Naive thymus-derived CD4-positive, alpha-beta T cell (primary cell): ENCODE measurements at regions not wholly inside any gene's neighbourhood (a gene's known extent, or its start where the extent isn't known, plus 50 kb on each side); places are given as distances from the start of the nearest gene placed in this dataset.

Source experiments
- ATAC-seq: fragments of 150-1000 bp; cut with Tn5 transposase; 2 replicates; pipeline ENCODE4 v1.10.0; 2021; ENCODE audit warnings: mild to moderate bottlenecking, moderate library complexity
- CTCF ChIA-PET: fragments of 350-600 bp; sonication (Branson Sonifier 250); formaldehyde crosslinking; loops from one replicate; lab custom pipeline; 2021; ENCODE audit warnings: antibody characterized with exemption; lab: Charles Lee
- POLR2A ChIA-PET: fragments of 350-600 bp; sonication (Branson Sonifier 250); formaldehyde crosslinking; loops from one replicate; lab custom pipeline; 2021; ENCODE audit warnings: antibody characterized with exemption, inconsistent platforms; lab: Charles Lee
- DNase-seq, 9 donors: peaks; one replicate each; pipeline versions ENCODE4 v3.0.0 to v3.0.0-alpha.2; 2020 to 2022; ENCODE audit warnings: mixed read lengths in 1 of 9
- H3K27ac ChIP-seq: one replicate; pipeline ENCODE4 v1.7.0; 2013; ENCODE audit warnings: mild to moderate bottlenecking, low read depth, low read length, moderate library complexity
- H3K27me3 ChIP-seq, 2 donors: one replicate each; pipeline ENCODE4 v1.7.0; 2013; ENCODE audit warnings: low read length in 2 of 2, mild to moderate bottlenecking in 2 of 2, moderate library complexity in 2 of 2; ENCODE audit not compliant: control insufficient read depth in 2 of 2, insufficient read depth in 2 of 2
- H3K36me3 ChIP-seq, 3 experiments: 1 replicate in 2 of 3; 2 replicates in 1 of 3; pipeline ENCODE4 v1.7.0; 2013; ENCODE audit warnings: low read length in 3 of 3, mild to moderate bottlenecking in 3 of 3, moderate library complexity in 1 of 3; ENCODE audit not compliant: insufficient read depth in 3 of 3, control insufficient read depth in 2 of 3
- H3K4me1 ChIP-seq, 2 donors: one replicate each; pipeline ENCODE4 v1.7.0; 2013; ENCODE audit warnings: low read length in 2 of 2, mild to moderate bottlenecking in 2 of 2, moderate library complexity in 1 of 2; ENCODE audit not compliant: control insufficient read depth in 2 of 2, insufficient read depth in 2 of 2
- H3K4me3 ChIP-seq: 2 replicates; pipeline ENCODE4 v1.7.0; 2013; ENCODE audit warnings: mild to moderate bottlenecking, low read length
- H3K9me3 ChIP-seq, 3 experiments: 1 replicate in 2 of 3; 2 replicates in 1 of 3; pipeline ENCODE4 v1.7.0; 2013; ENCODE audit warnings: low read length in 3 of 3; ENCODE audit not compliant: control insufficient read depth in 2 of 3
- H3K27ac Mint-ChIP-seq, 9 donors: one replicate each; pipeline ENCODE4 v1.8.0; 2020 to 2022; ENCODE audit warnings: mixed read lengths in 9 of 9, mild to moderate bottlenecking in 8 of 9, moderate library complexity in 5 of 9, inconsistent platforms in 2 of 9
- H3K27me3 Mint-ChIP-seq, 5 donors: one replicate each; pipeline ENCODE4 v1.8.0; 2021 to 2022; ENCODE audit warnings: mixed read lengths in 5 of 5, mild to moderate bottlenecking in 1 of 5
- H3K36me3 Mint-ChIP-seq, 5 donors: one replicate each; pipeline ENCODE4 v1.8.0; 2020 to 2022; ENCODE audit warnings: mixed read lengths in 5 of 5, mild to moderate bottlenecking in 3 of 5, inconsistent platforms in 1 of 5
- H3K4me1 Mint-ChIP-seq, 7 donors: one replicate each; pipeline ENCODE4 v1.8.0; 2020 to 2022; ENCODE audit warnings: mixed read lengths in 7 of 7, mild to moderate bottlenecking in 3 of 7, inconsistent platforms in 1 of 7
- H3K4me3 Mint-ChIP-seq, 10 donors: one replicate each; pipeline ENCODE4 v1.8.0; 2020 to 2022; ENCODE audit warnings: mild to moderate bottlenecking in 10 of 10, mixed read lengths in 10 of 10, moderate library complexity in 6 of 10, inconsistent platforms in 2 of 10
- H3K9me3 Mint-ChIP-seq, 11 donors: one replicate each; pipeline ENCODE4 v1.8.0; 2020 to 2022; ENCODE audit warnings: mixed read lengths in 11 of 11, mild to moderate bottlenecking in 4 of 11, inconsistent platforms in 1 of 11, moderate library complexity in 1 of 11
- intact Hi-C, 2 donors: fragments of 100-400 bp; cut with micrococcal nuclease; formaldehyde crosslinking; loops; one replicate each; pipeline ENCODE4 v1.15.1; 2023

DNA sequence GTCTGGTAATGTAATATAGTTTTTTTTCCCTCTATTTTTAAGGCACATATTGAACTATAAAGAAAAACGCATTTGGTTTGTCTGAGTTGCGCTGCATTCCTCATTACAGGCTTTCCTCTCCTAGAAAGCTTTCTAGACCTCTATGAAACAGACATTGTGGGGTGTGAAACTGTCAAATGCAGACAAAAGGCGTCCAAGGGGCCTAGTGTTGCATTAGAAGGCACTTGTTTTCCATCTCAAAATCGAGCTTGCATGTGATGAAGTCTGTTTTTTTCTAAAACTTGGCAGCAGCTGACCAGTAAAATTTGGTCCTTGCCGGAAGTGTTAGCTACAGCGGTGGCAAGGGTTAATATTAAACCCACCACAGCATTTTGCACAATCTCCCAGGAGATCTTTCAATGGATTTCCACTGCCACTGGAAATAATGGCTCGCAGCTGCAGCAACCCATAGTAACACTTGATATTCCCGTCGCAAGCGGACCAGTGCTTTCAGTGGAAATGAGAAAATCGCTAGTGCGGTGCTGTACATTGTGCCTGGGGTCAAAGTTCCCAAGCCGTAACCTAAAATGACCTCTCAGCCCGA, 602.6 kb downstream of the KCNJ2 start:
- Histone ChIP-seq H3K4me1 (no peaks in the 10 kb centered on the region), H3K4me3 (no peak overlapping the region), H3K9me3 (no peaks in the 10 kb centered on the region), H3K27ac (no peak overlapping the region), H3K27me3 (no peaks in the 10 kb centered on the region), H3K36me3 (no peaks in the 10 kb centered on the region)
- ChIA-PET POLR2A (no interaction called here), CTCF (no interaction called here)
- DNase-seq (no peak), ATAC-seq (no peak)
- Mint-ChIP-seq H3K4me3 (no peak overlapping the region), H3K27ac (no peak overlapping the region), H3K36me3 (no peaks in the 10 kb centered on the region), H3K27me3 (peaks cover 0 to 6% (median 0%) of the 10 kb centered on the region in 5 donors), H3K4me1 (no peaks in the 10 kb centered on the region), H3K9me3 (peaks cover 0 to 3% (median 0%) of the 10 kb centered on the region in 11 donors)
- intact Hi-C loops, result no loop called here

DNA sequence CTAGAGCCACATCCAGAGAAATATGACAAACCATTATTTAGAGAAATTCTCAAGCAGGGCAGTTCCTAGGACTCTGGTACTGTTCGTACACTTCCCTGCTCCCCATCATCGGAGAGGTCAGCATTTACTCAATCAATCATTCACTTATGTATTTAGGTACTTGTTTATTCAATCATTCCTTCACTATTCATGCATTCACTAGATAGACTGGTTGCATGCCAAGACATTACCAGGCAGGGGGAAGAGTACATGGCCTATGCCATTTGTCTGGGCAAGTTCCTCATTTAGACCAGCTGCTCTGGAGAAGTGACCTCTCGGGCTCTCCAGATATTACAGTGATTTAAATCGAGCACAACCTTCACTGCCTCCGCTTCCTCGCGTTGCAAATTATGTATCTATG, 603.4 kb downstream of the KCNJ2 start:
- Mint-ChIP-seq H3K27ac (no peak overlapping the region), H3K4me3 (no peak overlapping the region), H3K36me3 (no peaks in the 10 kb centered on the region), H3K27me3 (peaks cover 0 to 6% (median 0%) of the 10 kb centered on the region in 5 donors), H3K4me1 (no peaks in the 10 kb centered on the region), H3K9me3 (peaks cover 0 to 3% (median 0%) of the 10 kb centered on the region in 11 donors)
- DNase-seq, result no peak
- Histone ChIP-seq H3K4me1 (no peaks in the 10 kb centered on the region), H3K36me3 (no peaks in the 10 kb centered on the region), H3K9me3 (no peaks in the 10 kb centered on the region), H3K27me3 (no peaks in the 10 kb centered on the region), H3K27ac (no peak overlapping the region), H3K4me3 (no peak overlapping the region)
- ATAC-seq, result no peak
- CTCF ChIA-PET, result no interaction called here
- intact Hi-C loops, result no loop called here
- POLR2A ChIA-PET, result no interaction called here

DNA sequence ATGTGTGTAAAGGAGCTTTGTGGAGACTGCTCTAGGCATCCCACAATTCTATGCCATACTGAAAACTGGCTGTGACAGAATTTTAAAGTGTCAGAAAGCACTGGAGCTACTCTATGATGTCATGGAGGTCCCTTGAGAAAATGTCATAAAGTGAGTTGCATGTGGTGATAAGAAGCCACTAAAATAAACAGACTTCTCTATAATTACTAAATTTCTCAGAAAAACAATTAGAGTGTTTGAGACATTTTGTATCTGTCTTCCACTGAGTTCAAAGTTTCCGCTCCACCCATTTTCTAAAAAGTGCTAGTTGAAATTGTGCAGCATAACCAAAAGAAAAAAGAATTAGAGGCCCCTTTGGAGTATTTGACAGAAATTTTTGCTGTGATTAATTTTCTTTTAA, 603.9 kb downstream of the KCNJ2 start:
- H3K4me1 ChIP-seq, result no peaks in the 10 kb centered on the region
- no peaks in the 10 kb centered on the region for H3K9me3 ChIP-seq
- Mint-ChIP-seq H3K4me3 (no peak overlapping the region), H3K36me3 (no peaks in the 10 kb centered on the region), H3K9me3 (peaks cover 0 to 3% (median 0%) of the 10 kb centered on the region in 11 donors), H3K4me1 (no peaks in the 10 kb centered on the region), H3K27me3 (peaks cover 0 to 6% (median 0%) of the 10 kb centered on the region in 5 donors), H3K27ac (no peak overlapping the region)
- no peak overlapping the region for H3K27ac ChIP-seq
- no peaks in the 10 kb centered on the region for H3K27me3 ChIP-seq
- ATAC-seq (no peak), DNase-seq (no peak)
- ChIA-PET POLR2A (no interaction called here), CTCF (no interaction called here)
- no peak overlapping the region for H3K4me3 ChIP-seq
- intact Hi-C loops, result no loop called here
- no peaks in the 10 kb centered on the region for H3K36me3 ChIP-seq

DNA sequence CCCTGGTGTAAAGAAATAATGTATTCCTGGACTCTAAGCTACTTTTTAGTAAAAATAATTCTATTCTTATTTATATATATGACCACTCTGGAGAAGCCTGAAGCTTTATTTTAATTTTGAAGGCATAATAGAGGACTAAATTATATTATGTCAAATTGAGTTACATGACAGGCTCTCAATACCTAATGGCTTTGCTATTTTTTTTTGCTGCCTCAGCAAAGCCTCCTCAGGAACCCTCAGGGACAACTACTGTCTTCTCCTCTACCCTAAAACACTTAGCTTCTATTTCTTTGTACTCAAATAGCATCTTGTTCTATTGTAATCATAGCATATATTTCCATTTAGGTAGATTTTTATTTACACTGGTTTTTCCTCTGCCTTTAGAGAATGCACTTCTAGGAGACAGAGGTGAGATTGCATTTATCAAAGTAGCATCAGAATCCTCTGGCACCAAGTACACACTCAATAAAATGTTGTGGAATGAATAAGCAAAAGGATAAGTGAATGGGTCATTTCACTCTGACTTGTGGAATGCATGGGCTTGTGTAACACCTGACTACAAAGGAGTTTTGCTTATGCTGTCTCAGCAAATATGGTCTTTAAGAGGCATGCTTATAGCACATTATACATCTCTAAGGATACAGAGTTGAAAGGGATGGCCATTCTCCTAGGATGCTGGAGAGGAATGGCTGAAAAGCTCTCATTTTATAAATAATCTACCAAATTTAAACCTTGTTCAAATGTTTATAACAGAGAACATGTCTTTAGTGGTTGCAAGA, 605.2 kb downstream of the KCNJ2 start:
- intact Hi-C loops, result no loop called here
- Histone ChIP-seq H3K9me3 (no peaks in the 10 kb centered on the region), H3K27ac (no peak overlapping the region), H3K4me3 (no peak overlapping the region), H3K4me1 (no peaks in the 10 kb centered on the region), H3K27me3 (no peaks in the 10 kb centered on the region), H3K36me3 (no peaks in the 10 kb centered on the region)
- Mint-ChIP-seq H3K27ac (no peak overlapping the region), H3K4me3 (no peak overlapping the region), H3K27me3 (peaks cover 0 to 6% (median 0%) of the 10 kb centered on the region in 5 donors), H3K9me3 (peaks cover 0 to 3% (median 0%) of the 10 kb centered on the region in 11 donors), H3K4me1 (no peaks in the 10 kb centered on the region), H3K36me3 (no peaks in the 10 kb centered on the region)
- no peak for DNase-seq
- ChIA-PET CTCF (no interaction called here), POLR2A (no interaction called here)
- ATAC-seq, result no peak

DNA sequence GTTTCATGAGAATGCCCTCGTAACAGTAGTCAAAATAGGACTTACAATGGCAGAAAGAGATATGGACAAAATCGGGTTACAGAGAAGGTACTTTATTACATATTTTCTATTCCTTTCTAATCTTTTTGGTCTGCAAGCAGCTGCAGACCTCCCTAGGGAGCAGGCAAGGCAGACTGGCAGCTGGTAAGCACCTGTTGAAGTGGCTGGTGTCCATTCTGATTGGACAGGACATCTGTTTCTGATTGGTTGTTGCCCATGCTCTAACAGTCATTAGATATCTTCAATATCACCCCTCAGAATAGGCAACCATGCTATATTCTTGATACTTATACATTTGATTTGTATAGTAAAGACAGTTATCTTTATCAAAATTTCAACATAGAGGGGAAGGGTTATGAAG, 606.3 kb downstream of the KCNJ2 start:
- no peak overlapping the region for H3K27ac ChIP-seq
- H3K36me3 ChIP-seq, result no peaks in the 10 kb centered on the region
- Mint-ChIP-seq H3K27ac (no peak overlapping the region), H3K9me3 (peaks cover 0 to 5% (median 0%) of the 10 kb centered on the region in 11 donors), H3K4me3 (no peak overlapping the region), H3K27me3 (peaks cover 0 to 6% (median 0%) of the 10 kb centered on the region in 5 donors), H3K36me3 (no peaks in the 10 kb centered on the region), H3K4me1 (no peaks in the 10 kb centered on the region)
- H3K27me3 ChIP-seq, result no peaks in the 10 kb centered on the region
- POLR2A ChIA-PET, result no interaction called here
- no peaks in the 10 kb centered on the region for H3K9me3 ChIP-seq
- ATAC-seq, result no peak
- no peak overlapping the region for H3K4me3 ChIP-seq
- intact Hi-C loops, result no loop called here
- no peak for DNase-seq
- H3K4me1 ChIP-seq, result no peaks in the 10 kb centered on the region
- CTCF ChIA-PET, result no interaction called here

DNA sequence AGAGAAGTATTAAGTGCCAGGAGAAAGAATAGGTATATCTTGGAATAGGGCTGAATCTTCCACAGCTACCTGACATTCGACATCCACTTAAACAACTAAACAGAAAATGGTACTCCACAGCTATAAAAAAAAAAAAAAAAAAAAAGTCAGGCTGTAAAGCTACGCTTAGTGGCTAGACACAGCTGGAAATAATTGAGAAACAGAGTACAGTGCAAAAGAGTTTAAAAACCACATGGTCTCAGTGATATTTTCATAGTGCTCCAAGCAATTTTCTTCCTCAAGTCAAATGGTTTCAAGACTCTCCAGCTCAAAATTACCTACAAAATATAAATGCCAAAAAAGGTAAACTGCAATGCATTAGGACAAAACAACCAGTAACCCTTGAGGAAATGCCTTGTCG, 607.1 kb downstream of the KCNJ2 start:
- H3K27ac ChIP-seq, result no peak overlapping the region
- H3K9me3 Mint-ChIP-seq, result peaks cover 0 to 5% (median 0%) of the 10 kb centered on the region in 11 donors
- ATAC-seq, result no peak
- ChIA-PET CTCF (no interaction called here), POLR2A (no interaction called here)
- H3K4me3 Mint-ChIP-seq, result no peak overlapping the region
- H3K27me3 ChIP-seq, result no peaks in the 10 kb centered on the region
- no peaks in the 10 kb centered on the region for H3K36me3 ChIP-seq
- H3K36me3 Mint-ChIP-seq, result no peaks in the 10 kb centered on the region
- no peaks in the 10 kb centered on the region for H3K9me3 ChIP-seq
- H3K27ac Mint-ChIP-seq, result no peak overlapping the region
- no peaks in the 10 kb centered on the region for H3K4me1 Mint-ChIP-seq
- DNase-seq, result no peak
- intact Hi-C loops, result no loop called here
- H3K4me3 ChIP-seq, result no peak overlapping the region
- H3K27me3 Mint-ChIP-seq, result peaks cover 0 to 6% (median 0%) of the 10 kb centered on the region in 5 donors
- H3K4me1 ChIP-seq, result no peaks in the 10 kb centered on the region

DNA sequence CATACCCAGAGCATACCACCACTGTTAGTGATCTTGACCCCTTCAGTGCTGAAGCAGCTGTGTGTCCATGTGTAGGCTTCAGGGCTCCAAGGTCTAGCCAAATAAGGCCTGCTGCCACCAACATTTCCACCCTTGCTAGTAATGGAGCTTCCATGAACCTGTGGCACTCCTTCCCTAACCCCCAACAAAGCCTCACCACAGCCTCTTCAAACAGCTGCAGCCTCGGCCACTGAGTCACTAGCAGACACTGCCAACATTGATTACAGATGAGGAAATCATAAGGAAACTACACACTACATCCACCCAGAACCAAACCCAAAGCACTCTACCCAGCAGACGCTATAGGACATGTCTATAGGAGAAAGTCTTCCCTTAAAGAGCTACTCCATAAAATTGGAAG, 610.7 kb downstream of the KCNJ2 start:
- Mint-ChIP-seq H3K4me3 (no peak overlapping the region), H3K4me1 (no peaks in the 10 kb centered on the region), H3K27ac (no peak overlapping the region), H3K27me3 (no peaks in the 10 kb centered on the region), H3K9me3 (peaks cover 0 to 5% (median 0%) of the 10 kb centered on the region in 11 donors), H3K36me3 (no peaks in the 10 kb centered on the region)
- H3K9me3 ChIP-seq, result no peaks in the 10 kb centered on the region
- no peaks in the 10 kb centered on the region for H3K36me3 ChIP-seq
- ChIA-PET POLR2A (no interaction called here), CTCF (no interaction called here)
- ATAC-seq, result no peak
- H3K4me3 ChIP-seq, result no peak overlapping the region
- H3K4me1 ChIP-seq, result no peaks in the 10 kb centered on the region
- intact Hi-C loops, result no loop called here
- DNase-seq, result no peak
- H3K27ac ChIP-seq, result no peak overlapping the region
- H3K27me3 ChIP-seq, result no peaks in the 10 kb centered on the region
